PFSK-1 (cell line): ENCODE measurements at regions not wholly inside any gene's neighbourhood (a gene's known extent, or its start where the extent isn't known, plus 50 kb on each side); places are given as distances from the start of the nearest gene placed in this dataset.

Experiments used
- POLR2AphosphoS5 ChIP-seq: IDR thresholded peaks from 2 replicates; pipeline ENCODE4 v1.6.1; 2012; ENCODE audit warnings: low read depth, mild to moderate bottlenecking, control low read depth, low read length, moderate library complexity
- TAF1 ChIP-seq: IDR thresholded peaks from 2 replicates; pipeline ENCODE4 v1.6.1; 2012; ENCODE audit warnings: low read length, control low read depth, borderline replicate concordance; ENCODE audit not compliant: insufficient read depth
- TF ChIP-seq, protein P1 (sequence below), 2 experiments: IDR thresholded peaks; 2 replicates each; pipeline versions ENCODE4 v1.6.1 to v1.8.0; 2011 to 2012; ENCODE audit warnings: low read depth in 2 of 2, low read length in 2 of 2, control low read depth in 1 of 2, inconsistent platforms in 1 of 2, mild to moderate bottlenecking in 1 of 2, moderate library complexity in 1 of 2; ENCODE audit not compliant: insufficient read depth in 1 of 2

DNA sequence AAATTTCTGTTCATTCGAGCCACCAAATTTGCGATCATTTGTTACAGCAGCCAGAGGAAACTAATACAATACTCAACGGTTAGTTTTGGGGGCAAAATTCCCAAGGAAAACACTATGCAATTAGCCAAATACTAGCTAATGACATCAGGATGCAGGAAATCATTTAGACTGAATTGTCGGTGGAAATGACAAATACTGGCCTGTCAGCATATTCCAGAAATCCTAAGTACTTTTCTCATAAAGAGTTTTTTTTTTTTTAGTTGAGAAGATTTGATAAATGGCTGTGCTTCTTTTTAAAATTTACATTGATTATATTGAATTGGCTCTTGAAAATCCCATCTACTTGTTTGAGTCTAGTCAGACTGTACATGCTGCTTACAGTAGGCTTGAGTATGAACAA, 410.1 kb downstream of the SUCLG1 start:
- TF ChIP-seq POLR2AphosphoS5 (no peak), TAF1 (no peak)
- TF ChIP-seq, protein P1, sequence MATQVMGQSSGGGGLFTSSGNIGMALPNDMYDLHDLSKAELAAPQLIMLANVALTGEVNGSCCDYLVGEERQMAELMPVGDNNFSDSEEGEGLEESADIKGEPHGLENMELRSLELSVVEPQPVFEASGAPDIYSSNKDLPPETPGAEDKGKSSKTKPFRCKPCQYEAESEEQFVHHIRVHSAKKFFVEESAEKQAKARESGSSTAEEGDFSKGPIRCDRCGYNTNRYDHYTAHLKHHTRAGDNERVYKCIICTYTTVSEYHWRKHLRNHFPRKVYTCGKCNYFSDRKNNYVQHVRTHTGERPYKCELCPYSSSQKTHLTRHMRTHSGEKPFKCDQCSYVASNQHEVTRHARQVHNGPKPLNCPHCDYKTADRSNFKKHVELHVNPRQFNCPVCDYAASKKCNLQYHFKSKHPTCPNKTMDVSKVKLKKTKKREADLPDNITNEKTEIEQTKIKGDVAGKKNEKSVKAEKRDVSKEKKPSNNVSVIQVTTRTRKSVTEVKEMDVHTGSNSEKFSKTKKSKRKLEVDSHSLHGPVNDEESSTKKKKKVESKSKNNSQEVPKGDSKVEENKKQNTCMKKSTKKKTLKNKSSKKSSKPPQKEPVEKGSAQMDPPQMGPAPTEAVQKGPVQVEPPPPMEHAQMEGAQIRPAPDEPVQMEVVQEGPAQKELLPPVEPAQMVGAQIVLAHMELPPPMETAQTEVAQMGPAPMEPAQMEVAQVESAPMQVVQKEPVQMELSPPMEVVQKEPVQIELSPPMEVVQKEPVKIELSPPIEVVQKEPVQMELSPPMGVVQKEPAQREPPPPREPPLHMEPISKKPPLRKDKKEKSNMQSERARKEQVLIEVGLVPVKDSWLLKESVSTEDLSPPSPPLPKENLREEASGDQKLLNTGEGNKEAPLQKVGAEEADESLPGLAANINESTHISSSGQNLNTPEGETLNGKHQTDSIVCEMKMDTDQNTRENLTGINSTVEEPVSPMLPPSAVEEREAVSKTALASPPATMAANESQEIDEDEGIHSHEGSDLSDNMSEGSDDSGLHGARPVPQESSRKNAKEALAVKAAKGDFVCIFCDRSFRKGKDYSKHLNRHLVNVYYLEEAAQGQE (IDR thresholded peaks at IDR 0.05; ENCODE audit: insufficient read depth in 1 of 2, low read depth in 2 of 2, low read length in 2 of 2), result no peak
